ENCODE measurements at regions not wholly inside any gene's neighbourhood (a gene's known extent, or its start where the extent isn't known, plus 50 kb on each side); places are given as distances from the start of the nearest gene placed in this dataset.

- Mint-ChIP-seq H3K4me1 (no peaks in the 10 kb centered on the region), H3K27ac (no peak overlapping the region), H3K4me3 (no peak overlapping the region), H3K36me3 (ENCODE audit: low read depth) (no peaks in the 10 kb centered on the region; the same call in 2 of the 3 replicates), H3K9me3 (no peaks in the 10 kb centered on the region), H3K27me3 (ENCODE audit: insufficient read depth, low read depth, poor library complexity) (peaks cover 6% of the 10 kb centered on the region)
- peaks cover under 1% of the 10 kb centered on the region; the same call in 1 of the 2 replicates for H3K9me2 ChIP-seq (ENCODE audit: insufficient read depth)
- H3K4me1 ChIP-seq (ENCODE audit: insufficient read depth), result no peaks in the 10 kb centered on the region
- DNase-seq (ENCODE audit: low spot score) (no peak), ATAC-seq (no peak)
- TF ChIP-seq JUNB (IDR thresholded peaks at IDR 0.05; ENCODE audit: unreplicated experiment), result no peak
- no peak for TF ChIP-seq CREB1 (CRISPR knock-in tag; IDR thresholded peaks at IDR 0.05; ENCODE audit: low read depth)
- TF ChIP-seq STAT1 (IDR thresholded peaks at IDR 0.05; ENCODE audit: unreplicated experiment), result no peak
- TF ChIP-seq POLR2AphosphoS5 (IDR thresholded peaks at IDR 0.05; ENCODE audit: low read depth), result no peak
- TF ChIP-seq ZNF331 (CRISPR knock-in tag; IDR thresholded peaks at IDR 0.05; ENCODE audit: low read depth), result no peak
- H3K36me3 ChIP-seq (ENCODE audit: insufficient read depth), result no peaks in the 10 kb centered on the region
- no peaks in the 10 kb centered on the region for H3K27me3 ChIP-seq (ENCODE audit: insufficient read depth)
- no peaks in the 10 kb centered on the region for H4K20me1 ChIP-seq (replicated peaks; ENCODE audit: insufficient read depth)
- H3K27ac ChIP-seq (ENCODE audit: low read depth), result no peak overlapping the region
- H3F3A ChIP-seq (replicated peaks; ENCODE audit: low read depth), result no peaks in the 10 kb centered on the region
- H3K4me3 ChIP-seq, result no peak overlapping the region
- no peak overlapping the region for H3K4me2 ChIP-seq
- no peak overlapping the region for H2AFZ ChIP-seq
- no peaks in the 10 kb centered on the region for H3K79me2 ChIP-seq (replicated peaks; ENCODE audit: insufficient read depth)
Observed at GRCh38 chr15:100734586-100734985, 132.2 kb downstream of the ASB7 start.

GRCh38 chr15:100735129-100736053 is 133.0 kb downstream of the ASB7 start:
- no peaks in the 10 kb centered on the region for H3K9me2 ChIP-seq (ENCODE audit: insufficient read depth)
- no peaks in the 10 kb centered on the region; the same call in 2 of the 3 replicates for H3K36me3 Mint-ChIP-seq (ENCODE audit: low read depth)
- H4K20me1 ChIP-seq (replicated peaks; ENCODE audit: insufficient read depth), result no peaks in the 10 kb centered on the region
- peaks cover 6% of the 10 kb centered on the region for H3K27me3 Mint-ChIP-seq (ENCODE audit: insufficient read depth, low read depth, poor library complexity)
- DNase-seq (ENCODE audit: low spot score), result no peak
- no peaks in the 10 kb centered on the region for H3K4me1 ChIP-seq (ENCODE audit: insufficient read depth)
- no peaks in the 10 kb centered on the region for H3K4me1 Mint-ChIP-seq
- H3K27me3 ChIP-seq (ENCODE audit: insufficient read depth), result no peaks in the 10 kb centered on the region
- no peak overlapping the region for H3K27ac Mint-ChIP-seq
- H3K4me2 ChIP-seq, result no peak overlapping the region
- H3K4me3 ChIP-seq, result no peak overlapping the region
- no peaks in the 10 kb centered on the region for H3K9me3 Mint-ChIP-seq
- H3K36me3 ChIP-seq (ENCODE audit: insufficient read depth), result no peaks in the 10 kb centered on the region
- no peaks in the 10 kb centered on the region for H3F3A ChIP-seq (replicated peaks; ENCODE audit: low read depth)
- no peak overlapping the region for H3K4me3 Mint-ChIP-seq
- no peak overlapping the region for H3K27ac ChIP-seq (ENCODE audit: low read depth)
- ATAC-seq, result no peak
- no peaks in the 10 kb centered on the region for H3K79me2 ChIP-seq (replicated peaks; ENCODE audit: insufficient read depth)
- no peak overlapping the region for H2AFZ ChIP-seq
- no peak for TF ChIP-seq EZH2phosphoT487 (IDR thresholded peaks at IDR 0.05; ENCODE audit: unreplicated experiment)
- no peak for TF ChIP-seq POLR2AphosphoS5 (IDR thresholded peaks at IDR 0.05; ENCODE audit: low read depth)
- TF ChIP-seq JUNB (IDR thresholded peaks at IDR 0.05; ENCODE audit: unreplicated experiment), result no peak
- TF ChIP-seq EZH2 (IDR thresholded peaks at IDR 0.05; ENCODE audit: low read depth, unreplicated experiment), result no peak
- TF ChIP-seq ZNF331 (CRISPR knock-in tag; IDR thresholded peaks at IDR 0.05; ENCODE audit: low read depth), result no peak
- TF ChIP-seq ZNF462 (CRISPR knock-in tag; IDR thresholded peaks at IDR 0.05), result no peak
- TF ChIP-seq REST (IDR thresholded peaks at IDR 0.05; ENCODE audit: unreplicated experiment), result no peak

Measured in GM23338 (cell line).